ENCODE measurements at regions not wholly inside any gene's neighbourhood (a gene's known extent, or its start where the extent isn't known, plus 50 kb on each side); places are given as distances from the start of the nearest gene placed in this dataset.

DNA sequence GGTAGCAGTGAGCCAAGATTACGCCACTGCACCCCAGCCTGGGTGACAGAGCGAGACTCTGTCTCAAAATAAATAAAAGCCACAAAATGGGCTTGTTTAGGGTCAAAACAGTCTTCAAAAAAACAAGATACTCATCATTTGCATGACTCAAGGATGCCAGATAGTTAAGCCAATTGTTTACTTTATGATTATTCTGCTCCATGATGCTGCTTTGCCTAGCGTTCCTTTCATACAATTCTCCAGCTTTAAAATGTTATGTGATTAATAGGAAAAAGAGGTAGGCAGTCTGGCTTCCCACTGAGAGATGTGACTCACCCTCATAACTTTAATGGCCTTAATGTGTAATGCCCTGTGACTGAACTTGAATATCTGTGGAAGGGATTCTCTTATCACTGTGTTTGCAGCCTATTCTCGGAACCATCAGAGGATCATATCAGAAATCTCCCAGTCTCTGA lies 364.6 kb upstream of the TRPC7 start:
- DNase-seq (ENCODE audit: low read depth) = peak; percentile 88
- no peak overlapping the region for H3K4me3 ChIP-seq (ENCODE audit: control insufficient read depth, low read depth, low read length)
- no peak for TF ChIP-seq CTCF (IDR thresholded peaks at IDR 0.05; ENCODE audit: control insufficient read depth, insufficient read depth, low read depth, low read length, missing control alignments)

GRCh38 chr5:136726506-136726905 lies 361.2 kb upstream of the TRPC7 start:
- DNase-seq (ENCODE audit: low read depth) = no peak
- TF ChIP-seq CTCF (IDR thresholded peaks at IDR 0.05; ENCODE audit: control insufficient read depth, insufficient read depth, low read depth, low read length, missing control alignments) = no peak
- H3K4me3 ChIP-seq (ENCODE audit: control insufficient read depth, low read depth, low read length) = no peak overlapping the region

DNA sequence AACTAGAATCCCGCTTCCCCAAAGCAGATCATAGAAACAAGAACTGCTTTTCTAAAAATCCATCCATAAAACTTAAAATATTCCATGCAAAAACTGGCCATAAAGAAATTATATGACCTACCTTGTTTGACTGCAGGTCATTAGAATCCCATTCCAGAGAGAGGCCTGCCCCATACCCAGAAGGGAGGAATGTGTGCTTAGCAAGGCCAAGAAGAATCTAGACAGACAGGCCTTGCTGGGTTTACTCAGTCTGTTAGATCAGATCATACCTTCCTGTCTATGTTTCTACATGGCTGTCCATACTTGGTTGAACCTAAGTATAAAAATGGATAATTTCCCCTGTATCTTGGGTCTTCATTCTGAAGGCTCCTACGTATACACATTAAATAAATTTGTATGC lies 358.8 kb upstream of the TRPC7 start:
- no peak overlapping the region for H3K4me3 ChIP-seq (ENCODE audit: control insufficient read depth, low read depth, low read length)
- no peak for DNase-seq (ENCODE audit: low read depth)
- no peak for TF ChIP-seq CTCF (IDR thresholded peaks at IDR 0.05; ENCODE audit: control insufficient read depth, insufficient read depth, low read depth, low read length, missing control alignments)

DNA sequence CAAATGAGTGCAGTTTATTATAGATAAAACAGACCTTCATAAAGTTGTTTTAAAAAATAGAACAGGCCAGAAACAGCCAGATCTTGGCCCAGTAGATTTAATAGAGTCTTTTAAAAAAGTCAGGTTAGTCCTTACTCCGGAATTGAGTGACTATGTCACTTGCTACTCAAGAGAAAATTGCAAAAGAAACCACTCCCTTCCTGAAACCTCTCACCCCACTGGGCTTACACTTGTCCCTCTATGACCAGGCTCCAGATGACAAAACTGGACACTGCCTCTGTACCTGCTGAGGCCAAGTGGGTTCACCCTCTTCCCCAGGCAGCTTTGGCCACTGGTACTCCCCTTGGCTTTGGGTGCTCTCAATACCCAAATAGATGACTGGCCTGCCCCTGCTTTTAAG lies 357.2 kb upstream of the TRPC7 start:
- no peak for TF ChIP-seq CTCF (IDR thresholded peaks at IDR 0.05; ENCODE audit: control insufficient read depth, insufficient read depth, low read depth, low read length, missing control alignments)
- DNase-seq (ENCODE audit: low read depth) = no peak

GRCh38 chr5:136722086-136722485 lies 356.7 kb upstream of the TRPC7 start:
- no peak overlapping the region for H3K4me3 ChIP-seq (ENCODE audit: control insufficient read depth, low read depth, low read length)
- no peak for DNase-seq (ENCODE audit: low read depth)
- no peak for TF ChIP-seq CTCF (IDR thresholded peaks at IDR 0.05; ENCODE audit: control insufficient read depth, insufficient read depth, low read depth, low read length, missing control alignments)

More for the DNA sequence above, 357.2 kb upstream of the TRPC7 start:
- no peak overlapping the region for H3K4me3 ChIP-seq (ENCODE audit: control insufficient read depth, low read depth, low read length)

- no peak for TF ChIP-seq CTCF (IDR thresholded peaks at IDR 0.05; ENCODE audit: control insufficient read depth, insufficient read depth, low read depth, low read length, missing control alignments)
- H3K4me3 ChIP-seq (ENCODE audit: control insufficient read depth, low read depth, low read length) = no peak overlapping the region
- no peak for DNase-seq (ENCODE audit: low read depth)
Observed at GRCh38 chr5:136720674-136721073, 355.3 kb upstream of the TRPC7 start.

DNA sequence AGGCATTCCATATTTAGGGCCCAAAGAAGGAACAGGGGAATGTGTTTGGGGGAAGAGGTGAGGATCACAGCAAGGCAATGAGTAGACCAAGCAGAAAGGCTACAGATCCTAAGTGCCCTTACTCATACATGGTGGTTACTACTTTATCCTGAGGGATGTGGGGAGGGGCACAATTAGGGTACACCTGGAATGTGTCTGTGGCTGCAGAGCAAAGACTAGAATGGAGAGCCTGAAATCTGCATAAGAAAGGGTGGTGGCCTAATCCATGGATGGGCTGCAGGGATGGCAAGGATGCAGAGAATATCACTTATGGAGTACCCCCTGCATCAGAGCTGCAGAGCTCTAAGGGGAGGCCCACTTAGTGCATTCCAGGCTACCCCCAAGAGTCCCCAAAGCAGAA lies 352.6 kb upstream of the TRPC7 start:
- no peak for DNase-seq (ENCODE audit: low read depth)
- TF ChIP-seq CTCF (IDR thresholded peaks at IDR 0.05; ENCODE audit: control insufficient read depth, insufficient read depth, low read depth, low read length, missing control alignments) = no peak
- H3K4me3 ChIP-seq (ENCODE audit: control insufficient read depth, low read depth, low read length) = no peak overlapping the region
